ENCODE measurements at regions not wholly inside any gene's neighbourhood (a gene's known extent, or its start where the extent isn't known, plus 50 kb on each side); places are given as distances from the start of the nearest gene placed in this dataset.

GRCh38 chr5:63323926-63324325 is 638.3 kb downstream of the HTR1A start:
- TF ChIP-seq, protein P1, sequence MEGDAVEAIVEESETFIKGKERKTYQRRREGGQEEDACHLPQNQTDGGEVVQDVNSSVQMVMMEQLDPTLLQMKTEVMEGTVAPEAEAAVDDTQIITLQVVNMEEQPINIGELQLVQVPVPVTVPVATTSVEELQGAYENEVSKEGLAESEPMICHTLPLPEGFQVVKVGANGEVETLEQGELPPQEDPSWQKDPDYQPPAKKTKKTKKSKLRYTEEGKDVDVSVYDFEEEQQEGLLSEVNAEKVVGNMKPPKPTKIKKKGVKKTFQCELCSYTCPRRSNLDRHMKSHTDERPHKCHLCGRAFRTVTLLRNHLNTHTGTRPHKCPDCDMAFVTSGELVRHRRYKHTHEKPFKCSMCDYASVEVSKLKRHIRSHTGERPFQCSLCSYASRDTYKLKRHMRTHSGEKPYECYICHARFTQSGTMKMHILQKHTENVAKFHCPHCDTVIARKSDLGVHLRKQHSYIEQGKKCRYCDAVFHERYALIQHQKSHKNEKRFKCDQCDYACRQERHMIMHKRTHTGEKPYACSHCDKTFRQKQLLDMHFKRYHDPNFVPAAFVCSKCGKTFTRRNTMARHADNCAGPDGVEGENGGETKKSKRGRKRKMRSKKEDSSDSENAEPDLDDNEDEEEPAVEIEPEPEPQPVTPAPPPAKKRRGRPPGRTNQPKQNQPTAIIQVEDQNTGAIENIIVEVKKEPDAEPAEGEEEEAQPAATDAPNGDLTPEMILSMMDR (IDR thresholded peaks at IDR 0.05), result no peak
- TF ChIP-seq ZFX (IDR thresholded peaks at IDR 0.05; ENCODE audit: borderline replicate concordance), result no peak

Measured in 22Rv1 (cell line).